Neuron (in vitro differentiated cells): ENCODE measurements at regions not wholly inside any gene's neighbourhood (a gene's known extent, or its start where the extent isn't known, plus 50 kb on each side); places are given as distances from the start of the nearest gene placed in this dataset.
"Not testable (repeated sequence)": the region's sequence is repeated elsewhere in the genome, so short reads cannot be mapped to it uniquely, and the experiment has no call there.

Source experiments
- H2AFZ ChIP-seq: one replicate; pipeline ENCODE4 v1.6.1; 2013; ENCODE audit warnings: low read depth, mild to moderate bottlenecking, inconsistent platforms, low read length, moderate library complexity
- H3K27me3 ChIP-seq: one replicate; pipeline ENCODE4 v1.6.1; 2013; ENCODE audit warnings: low read length; ENCODE audit not compliant: insufficient read depth
- H3K36me3 ChIP-seq: one replicate; pipeline ENCODE4 v1.6.1; 2013; ENCODE audit warnings: low read length; ENCODE audit not compliant: insufficient read depth
- H3K4me1 ChIP-seq: one replicate; pipeline ENCODE4 v1.6.1; 2013; ENCODE audit warnings: low read length; ENCODE audit not compliant: insufficient read depth
- H3K4me3 ChIP-seq: 2 replicates; pipeline ENCODE4 v1.5.1; 2013; ENCODE audit warnings: mild to moderate bottlenecking, low read length, moderate library complexity
- H3K9me3 ChIP-seq: one replicate; pipeline ENCODE4 v1.6.1; 2013; ENCODE audit warnings: low read length

GRCh38 chr6:27694547-27694874, 217.7 kb downstream of the OR2B2 start:
- Histone ChIP-seq H3K27me3 (peaks cover 3% of the 10 kb centered on the region), H3K36me3 (no peaks in the 10 kb centered on the region), H2AFZ (no peak overlapping the region), H3K9me3 (no peaks in the 10 kb centered on the region), H3K4me1 (no peaks in the 10 kb centered on the region), H3K4me3 (peak overlapping the region; percentile 51)

GRCh38 chr6:27693766-27694546, 218.2 kb downstream of the OR2B2 start:
- Histone ChIP-seq H3K36me3 (no peaks in the 10 kb centered on the region), H3K4me1 (no peaks in the 10 kb centered on the region), H3K9me3 (no peaks in the 10 kb centered on the region), H3K4me3 (peak overlapping the region; percentile 51), H2AFZ (peak overlapping the region; percentile 51), H3K27me3 (peaks cover 3% of the 10 kb centered on the region)

DNA sequence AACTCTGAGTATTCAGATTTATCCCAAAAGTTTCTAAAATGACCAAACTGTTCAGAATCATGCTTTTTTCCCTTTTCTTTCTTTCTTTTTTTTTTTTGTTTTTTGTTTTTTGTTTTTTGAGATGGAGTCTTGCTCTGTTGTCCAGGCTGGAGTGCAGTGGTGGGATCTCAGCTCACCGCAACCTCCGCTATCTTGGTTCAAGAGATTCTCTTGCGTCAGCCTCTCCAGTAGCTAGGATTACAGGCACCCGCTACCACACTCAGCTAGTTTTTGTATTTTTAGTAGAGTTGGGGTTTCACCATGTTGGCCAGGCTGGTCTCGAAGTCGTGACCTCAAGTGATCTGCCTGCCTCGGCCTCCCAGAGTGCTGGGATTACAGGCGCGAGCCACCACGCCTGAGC, 219.2 kb upstream of the ZNF184 start:
- H3K9me3 ChIP-seq, H3K36me3 ChIP-seq, H3K4me3 ChIP-seq, H3K27me3 ChIP-seq, H2AFZ ChIP-seq, H3K4me1 ChIP-seq: not testable (repeated sequence)

- Histone ChIP-seq H3K4me3 (peak overlapping the region; percentile 68), H2AFZ (peak overlapping the region; percentile 85), H3K36me3 (no peaks in the 10 kb centered on the region), H3K9me3 (no peaks in the 10 kb centered on the region), H3K27me3 (no peaks in the 10 kb centered on the region), H3K4me1 (peaks cover 3% of the 10 kb centered on the region)
Observed at GRCh38 chr6:27688014-27688586, 215.2 kb upstream of the ZNF184 start.

DNA sequence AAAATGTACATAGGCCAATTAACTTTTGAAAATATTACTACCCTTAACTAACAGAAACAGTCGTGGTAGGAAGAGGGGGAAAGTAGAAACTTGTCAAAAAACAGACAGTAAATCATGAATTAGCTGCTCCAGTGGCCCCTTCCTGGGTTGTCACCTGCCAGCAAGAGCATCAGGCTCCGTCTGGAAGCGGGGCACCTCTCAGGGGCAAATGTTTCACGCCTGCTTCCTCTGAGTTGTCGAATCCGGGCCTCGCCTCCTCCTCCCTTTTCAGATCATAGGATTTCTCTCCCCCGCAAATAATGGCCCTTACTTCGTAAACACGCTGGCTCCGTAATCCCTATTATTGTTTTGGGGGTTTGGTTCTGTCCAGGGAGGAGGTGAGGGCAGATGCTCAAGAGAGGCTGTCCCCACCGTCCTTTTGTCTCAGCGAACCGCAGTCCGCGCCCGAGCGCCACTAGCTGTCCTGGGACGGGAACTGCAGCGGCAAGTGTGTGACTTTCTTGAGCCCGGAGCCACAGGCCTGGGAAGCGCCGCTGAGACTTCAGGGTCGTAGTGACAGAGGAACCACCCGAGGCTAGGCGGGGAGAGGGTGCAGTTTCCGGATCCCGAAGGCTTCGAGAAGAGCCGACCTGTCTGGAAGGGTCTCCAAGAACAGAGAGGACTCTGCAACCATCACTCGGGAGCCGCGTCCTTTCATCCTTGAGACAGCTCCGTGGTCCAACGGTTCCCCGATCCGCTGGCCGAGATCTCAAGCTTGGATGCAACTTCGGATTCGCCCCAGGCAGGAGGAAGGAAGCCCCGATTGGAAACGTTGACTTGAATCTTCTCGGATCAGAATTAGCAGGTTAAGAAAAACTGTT, 214.5 kb upstream of the ZNF184 start:
- Histone ChIP-seq H2AFZ (peak overlapping the region; percentile 85), H3K27me3 (no peaks in the 10 kb centered on the region), H3K9me3 (no peaks in the 10 kb centered on the region), H3K4me3 (peak overlapping the region; percentile 68), H3K4me1 (peaks cover 3% of the 10 kb centered on the region), H3K36me3 (no peaks in the 10 kb centered on the region)

DNA sequence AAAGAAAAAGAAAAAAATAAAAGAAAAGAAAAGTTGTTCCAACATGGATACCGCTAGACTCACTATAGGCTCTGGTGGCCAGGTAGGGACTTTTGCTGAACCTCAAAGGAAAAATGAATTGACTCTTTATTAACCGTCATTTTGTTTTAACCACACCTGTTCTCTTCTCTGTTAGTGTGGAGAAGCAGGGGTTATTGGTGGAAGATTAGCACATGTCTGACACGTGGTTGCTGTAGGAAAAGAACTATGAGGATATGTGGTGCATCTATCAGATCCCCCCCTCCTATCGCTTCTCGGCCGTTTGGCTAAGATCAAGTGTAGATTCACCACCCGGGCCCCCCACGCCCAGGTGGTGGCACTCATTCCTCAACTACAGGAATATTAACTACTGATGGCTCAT, 212.4 kb upstream of the ZNF184 start:
- no peak overlapping the region for H2AFZ ChIP-seq
- peaks cover 5% of the 10 kb centered on the region for H3K4me1 ChIP-seq
- no peaks in the 10 kb centered on the region for H3K36me3 ChIP-seq
- H3K9me3 ChIP-seq: no peaks in the 10 kb centered on the region
- H3K27me3 ChIP-seq: peaks cover 10% of the 10 kb centered on the region
- H3K4me3 ChIP-seq: no peak overlapping the region

- Histone ChIP-seq H3K27me3 (peaks cover 17% of the 10 kb centered on the region), H3K9me3 (no peaks in the 10 kb centered on the region), H3K4me1 (peaks cover 7% of the 10 kb centered on the region), H3K36me3 (no peaks in the 10 kb centered on the region), H2AFZ (no peak overlapping the region), H3K4me3 (no peak overlapping the region)
Observed at GRCh38 chr6:27684264-27685211, 211.6 kb upstream of the ZNF184 start.

DNA sequence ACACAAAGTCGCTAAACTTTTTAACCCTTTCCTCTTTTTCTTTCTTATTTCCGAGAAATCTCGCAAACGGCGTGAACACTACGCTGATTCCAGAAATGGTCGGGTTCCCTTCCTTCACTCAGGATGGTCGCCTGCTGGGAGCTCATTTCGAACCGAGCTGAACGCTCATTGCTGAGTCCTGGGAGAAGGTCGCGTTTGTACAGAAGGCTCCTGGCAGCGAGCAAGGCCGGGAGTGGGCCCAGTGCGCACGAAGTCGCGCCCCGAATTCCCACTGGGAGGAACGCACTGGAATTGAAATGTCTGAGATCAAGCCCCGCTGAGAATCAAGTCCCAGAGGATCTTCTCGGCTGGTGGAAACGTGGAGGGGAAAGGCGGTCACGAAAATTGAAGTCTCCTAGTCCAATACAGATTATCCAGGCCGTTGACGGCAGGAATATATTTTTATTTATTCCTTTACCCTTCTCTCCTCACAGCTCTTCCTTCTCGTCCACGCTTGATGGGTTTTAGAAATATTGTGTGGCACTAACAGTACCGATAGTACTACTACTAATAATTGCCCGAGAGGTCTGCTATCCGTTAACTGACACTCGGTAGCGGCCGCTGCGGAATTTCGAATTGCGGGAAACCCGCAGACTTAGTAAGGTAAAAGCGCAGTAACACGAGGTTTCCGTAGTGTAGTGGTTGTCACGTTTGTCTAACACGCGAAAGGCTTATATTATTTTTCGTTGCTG, 207.2 kb upstream of the ZNF184 start:
- Histone ChIP-seq H3K27me3 (peaks cover 32% of the 10 kb centered on the region), H2AFZ (no peak overlapping the region), H3K36me3 (no peaks in the 10 kb centered on the region), H3K9me3 (no peaks in the 10 kb centered on the region), H3K4me3 (peak overlapping the region; percentile 15), H3K4me1 (peaks cover 4% of the 10 kb centered on the region)

DNA sequence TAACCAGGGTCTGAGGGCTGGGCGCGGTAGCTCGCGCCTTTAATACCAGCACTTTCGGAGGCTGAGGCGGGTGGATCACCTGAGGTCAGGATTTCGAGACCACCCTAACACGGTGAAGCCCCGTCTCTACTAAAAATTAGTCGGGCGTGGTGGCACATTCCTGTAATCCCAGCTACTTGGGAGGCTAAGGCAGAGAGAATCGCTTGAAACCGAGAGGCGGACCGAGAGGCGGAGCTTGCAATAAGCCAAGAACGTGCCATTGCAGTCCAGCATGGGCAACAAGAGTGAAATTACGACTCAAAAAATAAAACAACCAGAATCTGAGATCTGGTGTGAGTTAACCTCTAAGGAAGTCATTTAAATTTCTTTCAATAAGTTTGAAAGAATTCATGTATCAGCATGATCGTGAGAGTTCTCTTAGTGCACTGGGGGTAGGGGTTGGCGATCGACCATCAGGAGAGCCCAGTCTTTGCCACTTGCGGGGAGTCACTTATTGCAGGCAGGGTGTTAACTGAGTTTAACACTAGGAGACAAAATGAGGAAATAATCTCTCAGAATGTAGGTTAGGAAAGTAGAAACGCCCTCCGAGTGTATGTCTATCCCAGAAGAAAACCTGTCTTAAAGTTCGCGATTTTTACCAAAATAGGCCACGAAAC, 206.5 kb upstream of the ZNF184 start:
- H3K9me3 ChIP-seq: no peaks in the 10 kb centered on the region
- H3K4me1 ChIP-seq: peaks cover 4% of the 10 kb centered on the region
- peaks cover 32% of the 10 kb centered on the region for H3K27me3 ChIP-seq
- H3K36me3 ChIP-seq: no peaks in the 10 kb centered on the region
- H2AFZ ChIP-seq: no peak overlapping the region
- peak overlapping the region; percentile 15 for H3K4me3 ChIP-seq

GRCh38 chr6:27678469-27678868, 205.6 kb upstream of the ZNF184 start:
- no peaks in the 10 kb centered on the region for H3K9me3 ChIP-seq
- H2AFZ ChIP-seq: no peak overlapping the region
- peaks cover 39% of the 10 kb centered on the region for H3K27me3 ChIP-seq
- no peak overlapping the region for H3K4me3 ChIP-seq
- H3K4me1 ChIP-seq: peaks cover 4% of the 10 kb centered on the region
- no peaks in the 10 kb centered on the region for H3K36me3 ChIP-seq

DNA sequence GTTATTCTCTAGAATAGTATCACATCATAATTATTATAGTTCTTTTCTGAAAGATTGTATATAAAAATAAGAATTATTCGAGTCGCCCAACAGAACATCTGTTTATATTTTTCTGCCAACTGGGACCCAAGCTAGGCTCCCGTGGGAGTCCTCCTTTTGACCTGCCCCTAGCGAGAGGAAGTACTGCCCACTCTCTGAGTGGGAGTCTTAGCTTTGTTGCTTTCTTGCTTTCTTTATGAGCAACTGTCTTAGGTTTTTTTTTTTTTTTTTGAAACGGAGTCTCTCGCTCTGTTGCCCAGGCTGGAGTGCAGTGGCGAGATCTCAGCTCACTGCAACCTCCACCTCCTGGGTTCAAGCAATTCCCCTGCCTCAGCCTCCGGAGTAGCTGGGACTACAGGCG, 202.0 kb upstream of the ZNF184 start:
- H3K4me3 ChIP-seq: no peak overlapping the region
- H3K4me1 ChIP-seq: no peaks in the 10 kb centered on the region
- no peaks in the 10 kb centered on the region for H3K36me3 ChIP-seq
- H3K27me3 ChIP-seq: peaks cover 52% of the 10 kb centered on the region
- no peaks in the 10 kb centered on the region for H3K9me3 ChIP-seq
- no peak overlapping the region for H2AFZ ChIP-seq
